IMR-90 (cell line): ENCODE measurements at regions not wholly inside any gene's neighbourhood (a gene's known extent, or its start where the extent isn't known, plus 50 kb on each side); places are given as distances from the start of the nearest gene placed in this dataset.

Experiments
- ATAC-seq: fragments of 200-7000 bp; cut with Tn5 transposase; 2 replicates; pipeline ENCODE4 v1.9.1; 2020; ENCODE audit warnings: low read depth, mild to moderate bottlenecking, moderate library complexity
- BruUV-seq: library from RNA; stranded (reverse); fragments of 400-500 nt; replicated peaks from 2 replicates; lab custom pipeline; 2021; lab: Mats Ljungman, UMichigan
- CTCF ChIA-PET: fragments of 300-600 bp; formaldehyde crosslinking; extraction: SDS; loops from one replicate; lab custom pipeline; 2021; ENCODE audit warnings: antibody characterized with exemption; lab: Yijun Ruan, JAX
- POLR2A ChIA-PET: fragments of 300-600 bp; sonication (Branson Sonifier 250); formaldehyde crosslinking; loops from one replicate; lab custom pipeline; 2022; ENCODE audit warnings: antibody characterized with exemption; ENCODE audit not compliant: unreplicated experiment; lab: Charles Lee
- DNase-seq: peaks from one replicate; pipeline ENCODE4 v3.0.0; 2013
- H2AFZ ChIP-seq: replicated peaks from 2 replicates; pipeline ENCODE3; 2013; ENCODE audit warnings: low read length, mild to moderate bottlenecking; ENCODE audit not compliant: poor library complexity
- H2AK5ac ChIP-seq: 2 replicates; pipeline ENCODE4 v1.6.1; 2013; ENCODE audit warnings: low read depth, low read length, inconsistent platforms
- H2AK9ac ChIP-seq: replicated peaks from 2 replicates; pipeline ENCODE3; 2013; ENCODE audit warnings: mild to moderate bottlenecking, low read depth, low read length, moderate library complexity; ENCODE audit not compliant: poor library complexity
- H2BK120ac ChIP-seq: 2 replicates; pipeline ENCODE4 v1.6.1; 2013; ENCODE audit warnings: low read depth, low read length, inconsistent platforms
- H2BK15ac ChIP-seq: 3 replicates; pipeline ENCODE4 v1.6.1; 2013; ENCODE audit warnings: low read depth, low read length, inconsistent platforms
- H2BK20ac ChIP-seq: 2 replicates; pipeline ENCODE4 v1.6.1; 2013; ENCODE audit warnings: low read depth, mild to moderate bottlenecking, inconsistent platforms, low read length, moderate library complexity
- H2BK5ac ChIP-seq: 2 replicates; pipeline ENCODE4 v1.6.1; 2013; ENCODE audit warnings: mild to moderate bottlenecking, low read depth, low read length, inconsistent platforms; ENCODE audit not compliant: poor library complexity, severe bottlenecking
- H3K14ac ChIP-seq: replicated peaks from 2 replicates; pipeline ENCODE4 v1.6.1; 2013; ENCODE audit warnings: low read depth, low read length, inconsistent platforms
- H3K18ac ChIP-seq: 2 replicates; pipeline ENCODE4 v1.6.1; 2013; ENCODE audit warnings: low read depth, low read length, control low read depth
- H3K23ac ChIP-seq: 2 replicates; pipeline ENCODE4 v1.6.1; 2013; ENCODE audit warnings: low read depth, low read length, inconsistent platforms
- H3K27ac ChIP-seq: 2 replicates; pipeline ENCODE4 v1.5.1; 2013; ENCODE audit warnings: mild to moderate bottlenecking, control low read depth, low read length; ENCODE audit not compliant: insufficient read depth
- H3K27me3 ChIP-seq: 2 replicates; pipeline ENCODE4 v1.6.1; 2013; ENCODE audit warnings: low read length; ENCODE audit not compliant: control insufficient read depth, insufficient read depth
- H3K36me3 ChIP-seq: 2 replicates; pipeline ENCODE4 v1.6.1; 2013; ENCODE audit warnings: low read length, mixed read lengths; ENCODE audit not compliant: control insufficient read depth, insufficient read depth
- H3K4ac ChIP-seq: 2 replicates; pipeline ENCODE4 v1.6.1; 2013; ENCODE audit warnings: low read depth, low read length, inconsistent platforms
- H3K4me1 ChIP-seq: 2 replicates; pipeline ENCODE4 v1.6.1; 2013; ENCODE audit warnings: low read length, mixed read lengths; ENCODE audit not compliant: control insufficient read depth, insufficient read depth
- H3K4me2 ChIP-seq: 2 replicates; pipeline ENCODE4 v1.6.1; 2013; ENCODE audit warnings: low read depth, mild to moderate bottlenecking, control low read depth, low read length, moderate library complexity
- H3K4me3 ChIP-seq: 2 replicates; pipeline ENCODE4 v1.5.1; 2013; ENCODE audit warnings: low read depth, mild to moderate bottlenecking, control low read depth, low read length, moderate library complexity; ENCODE audit not compliant: insufficient read depth
- H3K56ac ChIP-seq: 2 replicates; pipeline ENCODE4 v1.6.1; 2013; ENCODE audit warnings: low read length, inconsistent platforms; ENCODE audit not compliant: insufficient read depth; ENCODE audit errors: extremely low read depth
- H3K79me1 ChIP-seq, 2 experiments: 2 replicates each; pipeline ENCODE4 v1.6.1; 2013; ENCODE audit warnings: low read length in 2 of 2, inconsistent platforms in 1 of 2, low read depth in 1 of 2
- H3K9ac ChIP-seq: 2 replicates; pipeline ENCODE4 v1.6.1; 2013; ENCODE audit warnings: low read depth, low read length, control low read depth
- H3K9me1 ChIP-seq: 2 replicates; pipeline ENCODE4 v1.6.1; 2013; ENCODE audit warnings: low read length, inconsistent platforms; ENCODE audit not compliant: insufficient read depth
- H3K9me3 ChIP-seq: 2 replicates; pipeline ENCODE4 v1.6.1; 2013; ENCODE audit warnings: low read length; ENCODE audit not compliant: control insufficient read depth, insufficient read depth
- H4K20me1 ChIP-seq: 2 replicates; pipeline ENCODE4 v1.6.1; 2013; ENCODE audit warnings: low read length, inconsistent platforms; ENCODE audit not compliant: insufficient read depth
- H4K5ac ChIP-seq: 2 replicates; pipeline ENCODE4 v1.6.1; 2013; ENCODE audit warnings: mild to moderate bottlenecking, low read depth, low read length, control low read depth
- H4K8ac ChIP-seq, 2 experiments: 2 replicates each; pipeline ENCODE4 v1.6.1; 2013; ENCODE audit warnings: low read depth in 2 of 2, low read length in 2 of 2, control low read depth in 1 of 2, inconsistent platforms in 1 of 2
- H4K91ac ChIP-seq: 2 replicates; pipeline ENCODE4 v1.6.1; 2013; ENCODE audit warnings: low read depth, low read length, inconsistent platforms; ENCODE audit not compliant: insufficient read depth
- BHLHE40 ChIP-seq: fragments of 150-350 bp; IDR thresholded peaks from 2 replicates; pipeline ENCODE4 v1.6.1; 2016; ENCODE audit warnings: mild to moderate bottlenecking, low read depth, low read length
- CEBPB ChIP-seq: IDR thresholded peaks from 2 replicates; pipeline ENCODE4 v1.6.1; 2012; ENCODE audit warnings: low read depth, low read length, improper control_type of control experiment
- NFE2L2 ChIP-seq: fragments of 150-350 bp; IDR thresholded peaks from 2 replicates; pipeline ENCODE4 v1.6.1; 2016; ENCODE audit warnings: low read depth, mild to moderate bottlenecking, low read length
- RAD21 ChIP-seq: IDR thresholded peaks from 2 replicates; pipeline ENCODE4 v1.6.1; 2012; ENCODE audit warnings: low read length, improper control_type of control experiment
- WGBS, 2 experiments: methylation state at CpG; one replicate each; pipeline versions ENCODE4 v1.1.5 to v1.1.7; 2013; ENCODE audit warnings: missing lambda C conversion rate in 2 of 2; ENCODE audit not compliant: insufficient read length in 1 of 2; ENCODE audit errors: extremely low coverage in 2 of 2; 5-methylcytosine and 5-hydroxymethylcytosine counted together
- dilution Hi-C: fragments of 300-500 bp; cut with HindIII; formaldehyde crosslinking; loops from one replicate; pipeline ENCODE4 v1.14.3; 2018; ENCODE audit warnings: low sequenced_read_pairs; ENCODE audit not compliant: unreplicated experiment
- in situ Hi-C: fragments of 300-500 bp; cut with MboI; formaldehyde crosslinking; loops from 3 replicates; pipeline ENCODE4 v1.14.3; 2019; ENCODE audit warnings: low sequenced_read_pairs, inconsistent platforms, mixed read lengths
- intact Hi-C: fragments of 100-400 bp; cut with micrococcal nuclease; formaldehyde crosslinking; loops from 2 replicates; pipeline ENCODE4 v1.10.0; 2022
- TF ChIP-seq, protein P1 (sequence below): conservative IDR thresholded peaks from 2 replicates; pipeline ENCODE4 v1.5.1; 2012; ENCODE audit warnings: mild to moderate bottlenecking, low read depth, low read length, improper control_type of control experiment

DNA sequence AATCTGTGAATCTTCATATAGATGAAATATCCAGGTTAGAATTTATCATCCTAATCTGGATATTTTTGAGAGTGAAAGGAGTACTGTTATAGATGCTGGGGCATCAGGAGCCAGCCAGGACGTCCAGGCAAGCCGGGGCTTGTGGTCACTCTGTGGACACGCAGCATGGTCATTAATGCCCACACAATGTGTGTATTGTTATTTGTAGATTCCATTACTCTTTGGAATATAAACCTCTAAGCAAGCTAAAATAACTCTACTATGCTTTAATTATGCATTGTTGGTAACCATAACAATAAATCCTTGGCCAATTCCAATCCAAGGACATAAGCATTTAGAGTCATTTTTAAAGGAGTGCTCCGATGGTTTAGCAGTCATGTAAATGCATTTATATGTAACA is 137.9 kb downstream of the TM9SF2 start:
- no peak overlapping the region for H3K23ac ChIP-seq
- H2BK5ac ChIP-seq = no peak overlapping the region
- intact Hi-C loops (no loop called here), dilution Hi-C loops (no loop called here), in situ Hi-C loops (no loop called here)
- no peak overlapping the region for H3K18ac ChIP-seq
- H3K36me3 ChIP-seq = no peaks in the 10 kb centered on the region
- no peak overlapping the region for H2AFZ ChIP-seq
- DNase-seq (no peak), ATAC-seq (no peak)
- H3K9me1 ChIP-seq = no peaks in the 10 kb centered on the region
- CTCF ChIA-PET = no interaction called here
- H4K5ac ChIP-seq = no peak overlapping the region
- H3K9ac ChIP-seq = no peak overlapping the region
- POLR2A ChIA-PET = no interaction called here
- no TSS peak for BruUV-seq
- no peaks in the 10 kb centered on the region for H4K20me1 ChIP-seq
- no peak overlapping the region for H4K91ac ChIP-seq
- H3K56ac ChIP-seq = no peak overlapping the region
- H3K4me1 ChIP-seq = no peaks in the 10 kb centered on the region
- no CpG with 5 or more reads among the region's 4 CpGs for WGBS, 2 experiments
- H2BK120ac ChIP-seq = no peak overlapping the region
- no peak overlapping the region for H4K8ac ChIP-seq
- H3K14ac ChIP-seq = no peak overlapping the region
- no peak overlapping the region for H2AK5ac ChIP-seq
- TF ChIP-seq BHLHE40 = no peak
- TF ChIP-seq RAD21 = no peak
- TF ChIP-seq NFE2L2 = no peak
- TF ChIP-seq CEBPB = no peak
- TF ChIP-seq, protein P1, sequence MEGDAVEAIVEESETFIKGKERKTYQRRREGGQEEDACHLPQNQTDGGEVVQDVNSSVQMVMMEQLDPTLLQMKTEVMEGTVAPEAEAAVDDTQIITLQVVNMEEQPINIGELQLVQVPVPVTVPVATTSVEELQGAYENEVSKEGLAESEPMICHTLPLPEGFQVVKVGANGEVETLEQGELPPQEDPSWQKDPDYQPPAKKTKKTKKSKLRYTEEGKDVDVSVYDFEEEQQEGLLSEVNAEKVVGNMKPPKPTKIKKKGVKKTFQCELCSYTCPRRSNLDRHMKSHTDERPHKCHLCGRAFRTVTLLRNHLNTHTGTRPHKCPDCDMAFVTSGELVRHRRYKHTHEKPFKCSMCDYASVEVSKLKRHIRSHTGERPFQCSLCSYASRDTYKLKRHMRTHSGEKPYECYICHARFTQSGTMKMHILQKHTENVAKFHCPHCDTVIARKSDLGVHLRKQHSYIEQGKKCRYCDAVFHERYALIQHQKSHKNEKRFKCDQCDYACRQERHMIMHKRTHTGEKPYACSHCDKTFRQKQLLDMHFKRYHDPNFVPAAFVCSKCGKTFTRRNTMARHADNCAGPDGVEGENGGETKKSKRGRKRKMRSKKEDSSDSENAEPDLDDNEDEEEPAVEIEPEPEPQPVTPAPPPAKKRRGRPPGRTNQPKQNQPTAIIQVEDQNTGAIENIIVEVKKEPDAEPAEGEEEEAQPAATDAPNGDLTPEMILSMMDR = no peak
- no peak overlapping the region for H2AK9ac ChIP-seq
- no peak overlapping the region for H3K4me2 ChIP-seq
- no peaks in the 10 kb centered on the region for H3K9me3 ChIP-seq
- no peaks in the 10 kb centered on the region for H3K79me1 ChIP-seq
- no peak overlapping the region for H3K27ac ChIP-seq
- H3K4ac ChIP-seq = no peak overlapping the region
- no peak overlapping the region for H2BK15ac ChIP-seq
- no peak overlapping the region for H3K4me3 ChIP-seq
- H2BK20ac ChIP-seq = no peak overlapping the region
- peaks cover 16% of the 10 kb centered on the region for H3K27me3 ChIP-seq
